GM19468 (cell line): ENCODE measurements at regions not wholly inside any gene's neighbourhood (a gene's known extent, or its start where the extent isn't known, plus 50 kb on each side); places are given as distances from the start of the nearest gene placed in this dataset.
"Not testable (repeated sequence)": the region's sequence is repeated elsewhere in the genome, so short reads cannot be mapped to it uniquely, and the experiment has no call there.

Experiments
- ATAC-seq: cut with Tn5 transposase; IDR thresholded peaks from one replicate; pipeline ENCODE4 v1.9.1; 2021; ENCODE audit warnings: mild to moderate bottlenecking, moderate library complexity, moderate number of reproducible peaks; ENCODE audit not compliant: unreplicated experiment; ENCODE audit errors: extremely low read depth

GRCh38 chr7:106747804-106748203 lies 86.8 kb upstream of the CCDC71L start:
- no peak for ATAC-seq

- ATAC-seq: no peak
Observed at GRCh38 chr7:106749165-106749564, 88.2 kb upstream of the CCDC71L start.

GRCh38 chr7:106750773-106751172 lies 89.8 kb upstream of the CCDC71L start:
- ATAC-seq: no peak

- no peak for ATAC-seq
Observed at GRCh38 chr7:106752367-106752766, 91.4 kb upstream of the CCDC71L start.

- not testable (repeated sequence) for ATAC-seq
Observed at GRCh38 chr7:106755024-106755423, 94.1 kb upstream of the CCDC71L start.

GRCh38 chr7:106755641-106756040 lies 94.7 kb upstream of the CCDC71L start:
- no peak for ATAC-seq

GRCh38 chr7:106756071-106756470 lies 95.1 kb upstream of the CCDC71L start:
- ATAC-seq: no peak

GRCh38 chr7:106756884-106757283 lies 95.9 kb upstream of the CCDC71L start:
- ATAC-seq: no peak

GRCh38 chr7:106757846-106758245 lies 96.9 kb upstream of the CCDC71L start:
- no peak for ATAC-seq

- not testable (repeated sequence) for ATAC-seq
Observed at GRCh38 chr7:106762845-106763244, 101.9 kb upstream of the CCDC71L start.

GRCh38 chr7:106763717-106764116 lies 101.4 kb upstream of the PIK3CG start:
- no peak for ATAC-seq

- no peak for ATAC-seq
Observed at GRCh38 chr7:106765727-106766355, 99.2 kb upstream of the PIK3CG start.

GRCh38 chr7:106766551-106766950 lies 98.5 kb upstream of the PIK3CG start:
- no peak for ATAC-seq

GRCh38 chr7:106767078-106767477 lies 98.0 kb upstream of the PIK3CG start:
- no peak for ATAC-seq

GRCh38 chr7:106767498-106768323 lies 97.4 kb upstream of the PIK3CG start:
- ATAC-seq: peak; percentile 59

GRCh38 chr7:106768324-106768751 lies 96.7 kb upstream of the PIK3CG start:
- peak; percentile 50 for ATAC-seq

- ATAC-seq: no peak
Observed at GRCh38 chr7:106770191-106770590, 94.9 kb upstream of the PIK3CG start.

- no peak for ATAC-seq
Observed at GRCh38 chr7:106772655-106773108, 92.4 kb upstream of the PIK3CG start.

GRCh38 chr7:106773228-106773627 lies 91.9 kb upstream of the PIK3CG start:
- no peak for ATAC-seq

GRCh38 chr7:106773721-106774120 lies 91.4 kb upstream of the PIK3CG start:
- no peak for ATAC-seq

GRCh38 chr7:106774213-106774767 lies 90.8 kb upstream of the PIK3CG start:
- ATAC-seq: no peak
